Stomach (tissue), 8 donors: ENCODE measurements at regions not wholly inside any gene's neighbourhood (a gene's known extent, or its start where the extent isn't known, plus 50 kb on each side); places are given as distances from the start of the nearest gene placed in this dataset.

Source experiments
- DNase-seq, 2 donors: peaks; one replicate each; pipeline versions ENCODE4 v3.0.0 to v3.0.0-alpha.2; 2013 to 2019
- H3K27ac ChIP-seq, 5 donors: fragments of 200-600 bp in 4 of 5; sonication (generic) in 4 of 5; one replicate each; pipeline ENCODE4 v1.5.1; 2013 to 2019; ENCODE audit warnings: mild to moderate bottlenecking in 1 of 5, moderate library complexity in 1 of 5
- H3K27me3 ChIP-seq, 3 donors: fragments of 200-600 bp; sonication (generic); one replicate each; pipeline ENCODE4 v1.5.1; 2017 to 2019; ENCODE audit warnings: mixed run types in 1 of 3
- H3K36me3 ChIP-seq, 4 donors: fragments of 200-600 bp; sonication (generic); 1 replicate in 3 of 4; 2 replicates in 1 of 4; pipeline ENCODE4 v1.5.1; 2016 to 2019
- H3K4me1 ChIP-seq, 4 donors: fragments of 200-600 bp; sonication (generic); one replicate each; pipeline ENCODE4 v1.5.1; 2016 to 2019
- H3K4me3 ChIP-seq, 4 donors: fragments of 200-600 bp; sonication (generic) in 3 of 4; one replicate each; pipeline ENCODE4 v1.5.1; 2016 to 2019; ENCODE audit warnings: mild to moderate bottlenecking in 1 of 4
- H3K9me3 ChIP-seq, 4 donors: fragments of 200-600 bp; sonication (generic); one replicate each; pipeline ENCODE4 v1.5.1; 2016 to 2019
- EP300 ChIP-seq: sonication (generic); formaldehyde crosslinking; IDR thresholded peaks from one replicate; pipeline ENCODE4 v1.6.1; 2017; ENCODE audit warnings: antibody characterized with exemption
- POLR2A ChIP-seq, 4 donors: fragments of 450-650 bp; IDR thresholded peaks; one replicate each; pipeline ENCODE4 v1.6.1; 2016; ENCODE audit warnings: antibody characterized with exemption in 4 of 4, control low read depth in 2 of 4, mild to moderate bottlenecking in 1 of 4, moderate library complexity in 1 of 4
- POLR2AphosphoS5 ChIP-seq, 3 donors: sonication (generic); formaldehyde crosslinking; IDR thresholded peaks; one replicate each; pipeline ENCODE4 v1.6.1; 2016; ENCODE audit warnings: antibody characterized with exemption in 3 of 3
- WGBS, 5 donors: extraction: QIAGEN DNeasy Blood & Tissue Kit in 3 of 5; methylation state at CpG; one replicate each; pipeline versions ENCODE4 v1.1.5 to v1.1.7; 2013 to 2018; 5-methylcytosine and 5-hydroxymethylcytosine counted together
- intact Hi-C: fragments of 100-400 bp; cut with DNase I; formaldehyde crosslinking; loops from one replicate; pipeline ENCODE4 v1.15.1; 2023; ENCODE audit warnings: low total_unique reads
- TF ChIP-seq, protein P1 (sequence below), 7 experiments: fragments of 450-650 bp in 4 of 7; fragments of 200-600 bp in 3 of 7; sonication (generic) in 3 of 7; IDR thresholded peaks; one replicate each; pipeline ENCODE4 v1.5.1; 2016 to 2019; ENCODE audit warnings: antibody characterized with exemption in 7 of 7, control low read depth in 2 of 7, mild to moderate bottlenecking in 1 of 7
- donor health status: healthy with polysubstance abuse.
- donor health status: Bipolar disorder and iron deficiency.
- donor health status: healthy.

DNA sequence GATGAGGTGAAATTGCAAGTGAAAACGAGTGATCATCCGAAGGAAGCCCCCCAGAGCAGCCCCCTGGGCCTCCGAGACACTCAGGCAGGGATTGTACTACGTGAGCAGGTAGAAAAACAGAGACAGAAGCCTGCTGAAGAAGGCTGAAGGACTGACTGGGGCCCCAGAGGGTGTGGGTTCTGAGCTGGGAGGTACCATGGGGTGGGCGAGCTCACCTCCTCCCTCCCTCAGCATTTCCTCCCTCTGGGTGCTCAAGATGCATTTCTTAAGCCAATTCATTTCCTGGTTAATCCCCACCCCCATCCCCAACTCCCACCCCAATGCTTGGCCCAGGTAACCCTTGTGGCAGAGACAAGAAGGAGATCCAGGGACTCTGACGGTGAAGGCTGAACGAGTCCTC lies 108.7 kb downstream of the BDH1 start:
- DNase-seq, result no peak
- H3K4me1 ChIP-seq, result no peaks in the 10 kb centered on the region
- intact Hi-C loops, result no loop called here
- no peaks in the 10 kb centered on the region for H3K27me3 ChIP-seq
- no peak overlapping the region for H3K27ac ChIP-seq
- TF ChIP-seq, protein P1, sequence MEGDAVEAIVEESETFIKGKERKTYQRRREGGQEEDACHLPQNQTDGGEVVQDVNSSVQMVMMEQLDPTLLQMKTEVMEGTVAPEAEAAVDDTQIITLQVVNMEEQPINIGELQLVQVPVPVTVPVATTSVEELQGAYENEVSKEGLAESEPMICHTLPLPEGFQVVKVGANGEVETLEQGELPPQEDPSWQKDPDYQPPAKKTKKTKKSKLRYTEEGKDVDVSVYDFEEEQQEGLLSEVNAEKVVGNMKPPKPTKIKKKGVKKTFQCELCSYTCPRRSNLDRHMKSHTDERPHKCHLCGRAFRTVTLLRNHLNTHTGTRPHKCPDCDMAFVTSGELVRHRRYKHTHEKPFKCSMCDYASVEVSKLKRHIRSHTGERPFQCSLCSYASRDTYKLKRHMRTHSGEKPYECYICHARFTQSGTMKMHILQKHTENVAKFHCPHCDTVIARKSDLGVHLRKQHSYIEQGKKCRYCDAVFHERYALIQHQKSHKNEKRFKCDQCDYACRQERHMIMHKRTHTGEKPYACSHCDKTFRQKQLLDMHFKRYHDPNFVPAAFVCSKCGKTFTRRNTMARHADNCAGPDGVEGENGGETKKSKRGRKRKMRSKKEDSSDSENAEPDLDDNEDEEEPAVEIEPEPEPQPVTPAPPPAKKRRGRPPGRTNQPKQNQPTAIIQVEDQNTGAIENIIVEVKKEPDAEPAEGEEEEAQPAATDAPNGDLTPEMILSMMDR (IDR thresholded peaks at IDR 0.05), result no peak
- TF ChIP-seq POLR2A (IDR thresholded peaks at IDR 0.05), result no peak
- TF ChIP-seq EP300, result no peak
- TF ChIP-seq POLR2AphosphoS5 (IDR thresholded peaks at IDR 0.05), result no peak
- H3K9me3 ChIP-seq, result no peaks in the 10 kb centered on the region
- H3K4me3 ChIP-seq, result no peak overlapping the region
- H3K36me3 ChIP-seq, result no peaks in the 10 kb centered on the region
- WGBS, 5 donors, result 82 to 91% (median 86%) methylated on average over 7 of the region's 7 CpGs

DNA sequence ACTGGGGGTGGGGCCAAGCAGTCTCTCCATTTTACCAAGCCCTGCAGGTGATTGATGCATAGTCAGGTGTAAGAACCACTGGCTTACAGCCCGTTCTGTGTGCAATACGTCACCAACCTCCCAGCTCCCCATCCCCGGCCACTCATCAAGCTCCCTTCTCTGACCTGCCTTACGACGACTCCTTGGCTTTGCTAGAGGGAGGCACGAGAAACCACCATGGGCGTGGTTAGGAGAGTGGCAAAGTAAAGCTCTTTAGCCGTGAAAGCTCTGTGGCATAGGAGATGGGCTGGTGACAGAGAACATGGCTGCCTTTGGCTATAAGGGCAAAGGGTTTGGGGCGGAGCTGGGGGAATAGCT lies 109.1 kb downstream of the BDH1 start:
- no peaks in the 10 kb centered on the region for H3K9me3 ChIP-seq
- H3K4me1 ChIP-seq, result no peaks in the 10 kb centered on the region
- intact Hi-C loops, result no loop called here
- TF ChIP-seq POLR2AphosphoS5 (IDR thresholded peaks at IDR 0.05) (no peak), POLR2A (IDR thresholded peaks at IDR 0.05) (no peak), EP300 (no peak)
- TF ChIP-seq, protein P1 (IDR thresholded peaks at IDR 0.05), result no peak
- H3K27me3 ChIP-seq, result no peaks in the 10 kb centered on the region
- no peak overlapping the region for H3K4me3 ChIP-seq
- H3K27ac ChIP-seq, result no peak overlapping the region
- no peak for DNase-seq
- WGBS, 5 donors, result 84 to 92% (median 91%) methylated on average over 9 of the region's 9 CpGs
- H3K36me3 ChIP-seq, result no peaks in the 10 kb centered on the region

DNA sequence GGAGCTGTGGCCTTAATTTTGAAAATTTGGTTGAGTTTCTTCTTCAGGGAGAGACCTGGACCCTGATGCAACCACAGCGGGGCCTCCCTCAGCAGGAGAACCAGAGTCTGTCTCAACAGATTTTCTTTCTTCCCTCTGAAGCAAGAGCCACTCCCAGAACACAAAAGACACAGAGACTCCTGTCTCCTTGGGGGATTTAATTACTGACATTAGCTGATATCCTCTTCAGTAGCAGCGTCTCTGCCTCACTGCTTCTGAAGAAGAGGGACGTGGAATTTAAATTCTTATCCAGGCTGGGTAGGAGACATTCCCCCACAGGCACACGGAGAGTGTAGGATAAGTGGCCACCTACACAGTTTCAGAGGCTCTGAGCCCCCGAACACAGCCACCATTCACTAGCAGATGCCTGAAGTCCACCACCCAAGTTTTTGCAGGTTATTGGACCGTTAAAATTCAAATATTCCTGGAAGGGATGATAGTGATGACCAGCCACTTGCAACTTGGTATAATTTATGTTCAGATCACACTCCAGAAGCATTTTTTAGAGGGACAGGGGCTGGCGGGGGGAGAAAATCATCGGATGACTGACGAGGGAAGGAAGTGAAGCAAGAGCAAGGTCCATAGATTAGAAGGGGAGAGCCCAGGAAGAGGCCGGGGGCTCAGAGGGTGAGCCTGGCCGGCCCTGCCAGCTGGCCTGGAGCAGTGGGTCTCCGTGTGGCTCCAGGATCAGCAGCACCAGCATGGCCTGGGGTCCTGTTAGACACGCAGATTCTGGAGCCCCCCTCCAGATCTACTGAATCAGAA lies 109.7 kb downstream of the BDH1 start:
- H3K36me3 ChIP-seq, result no peaks in the 10 kb centered on the region
- no peaks in the 10 kb centered on the region for H3K4me1 ChIP-seq
- H3K9me3 ChIP-seq, result no peaks in the 10 kb centered on the region
- 79 to 90% (median 83%) methylated on average over 12 to 13 of the region's 13 CpGs for WGBS, 5 donors
- no peak overlapping the region for H3K4me3 ChIP-seq
- DNase-seq, result no peak
- no peaks in the 10 kb centered on the region for H3K27me3 ChIP-seq
- TF ChIP-seq POLR2AphosphoS5 (IDR thresholded peaks at IDR 0.05), result no peak
- TF ChIP-seq EP300, result no peak
- TF ChIP-seq POLR2A (IDR thresholded peaks at IDR 0.05), result no peak
- TF ChIP-seq, protein P1 (IDR thresholded peaks at IDR 0.05), result no peak
- no peak overlapping the region for H3K27ac ChIP-seq
- intact Hi-C loops, result no loop called here

DNA sequence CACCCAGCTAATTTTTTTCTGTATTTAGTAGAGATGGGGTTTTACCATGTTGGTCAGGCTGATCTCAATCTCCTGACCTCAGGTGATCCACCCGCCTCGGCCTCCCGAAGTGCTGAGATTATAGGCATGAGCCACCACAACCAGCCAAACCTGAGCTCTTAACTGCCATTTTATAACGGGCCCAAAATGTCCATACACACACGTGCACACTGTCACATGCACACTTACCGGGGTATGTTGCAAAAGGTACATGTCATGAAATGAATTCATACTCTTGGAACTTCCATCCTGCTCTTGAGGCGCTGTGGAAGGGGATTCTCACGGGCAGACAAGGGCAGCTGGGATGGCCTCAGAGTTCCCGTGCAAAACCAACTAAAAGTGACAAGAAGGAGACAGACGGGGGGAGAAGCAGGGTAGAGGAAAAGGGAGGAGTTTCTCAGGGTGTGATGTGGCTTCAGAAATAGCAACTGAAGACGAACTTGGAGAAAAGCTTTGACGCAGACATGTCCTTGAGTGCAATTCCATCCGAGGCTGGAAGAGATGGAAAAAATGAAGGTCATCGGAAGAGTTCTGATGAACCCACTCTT lies 110.9 kb downstream of the BDH1 start:
- H3K27me3 ChIP-seq, result no peaks in the 10 kb centered on the region
- DNase-seq, result no peak
- intact Hi-C loops, result no loop called here
- 87 to 92% (median 90%) methylated on average over 14 of the region's 14 CpGs for WGBS, 5 donors
- no peaks in the 10 kb centered on the region for H3K4me1 ChIP-seq
- TF ChIP-seq POLR2AphosphoS5 (IDR thresholded peaks at IDR 0.05) (no peak), EP300 (no peak)
- TF ChIP-seq, protein P1 (IDR thresholded peaks at IDR 0.05), result no peak
- no peaks in the 10 kb centered on the region for H3K36me3 ChIP-seq
- no peak overlapping the region for H3K27ac ChIP-seq
- H3K9me3 ChIP-seq, result no peaks in the 10 kb centered on the region
- H3K4me3 ChIP-seq, result no peak overlapping the region
